ENCODE measurements at regions not wholly inside any gene's neighbourhood (a gene's known extent, or its start where the extent isn't known, plus 50 kb on each side); places are given as distances from the start of the nearest gene placed in this dataset.
"Not testable (repeated sequence)": the region's sequence is repeated elsewhere in the genome, so short reads cannot be mapped to it uniquely, and the experiment has no call there.

- no peak for ATAC-seq
These were observed 103.1 kb downstream of the DTWD1 start for GRCh38 chr15:49723981-49724380.

GRCh38 chr15:49731187-49732099, 110.6 kb downstream of the DTWD1 start:
- ATAC-seq (no peak), DNase-seq (no peak)
- Histone ChIP-seq H3K27ac (no peak overlapping the region), H3K36me3 (no peaks in the 10 kb centered on the region), H3K9me3 (peaks cover 0 to 20% (median 5%) of the 10 kb centered on the region in 12 donors), H3K4me1 (no peaks in the 10 kb centered on the region), H3K27me3 (no peaks in the 10 kb centered on the region), H3K4me3 (no peak overlapping the region)
- TF ChIP-seq POLR2A (IDR thresholded peaks at IDR 0.05) = no peak
- no peak for TF ChIP-seq CTCF (IDR thresholded peaks at IDR 0.05)
- intact Hi-C loops (cut with DNase I) = no loop called here
- WGBS, 4 donors = 83 to 98% (median 87%) methylated on average over 4 to 5 of the region's 5 CpGs

More at GRCh38 chr15:49723981-49724380, 103.1 kb downstream of the DTWD1 start:
- Histone ChIP-seq H3K9me3 (peaks cover 0 to 16% (median 6%) of the 10 kb centered on the region in 12 donors), H3K27ac (no peak overlapping the region), H3K27me3 (no peaks in the 10 kb centered on the region), H3K4me3 (no peak overlapping the region), H3K4me1 (peaks cover 0 to 18% (median 0%) of the 10 kb centered on the region in 12 donors), H3K36me3 (no peaks in the 10 kb centered on the region)
- TF ChIP-seq CTCF (IDR thresholded peaks at IDR 0.05) (no peak), POLR2A (IDR thresholded peaks at IDR 0.05) (no peak)
- intact Hi-C loops (cut with DNase I) = no loop called here
- no peak for DNase-seq
- whole genome bisulfite sequencing, 4 donors = 85 to 91% (median 87%) methylated on average over 2 of the region's 2 CpGs

DNA sequence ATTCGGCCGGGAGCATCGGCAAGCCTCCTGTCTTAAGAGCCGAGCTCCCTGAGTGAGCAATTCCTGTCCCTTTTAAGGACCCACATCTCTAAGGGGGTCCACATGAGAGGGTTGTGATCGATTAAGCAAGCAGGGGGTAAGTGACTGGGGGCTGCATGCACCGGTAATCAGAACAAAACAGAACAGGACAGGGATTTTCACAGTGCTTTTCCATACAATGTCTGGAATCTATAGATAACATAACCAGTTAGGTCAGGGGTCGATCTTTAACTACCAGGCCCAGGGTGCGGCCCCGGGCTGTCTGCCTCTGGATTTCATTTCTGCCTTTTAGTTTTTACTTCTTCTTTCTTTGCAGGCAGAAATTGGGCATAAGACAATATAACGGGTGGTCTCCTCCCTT, 111.3 kb downstream of the DTWD1 start:
- H3K27me3 ChIP-seq; H3K36me3 ChIP-seq; DNase-seq; H3K4me3 ChIP-seq; intact Hi-C loops (cut with DNase I); H3K4me1 ChIP-seq; H3K27ac ChIP-seq; ATAC-seq: not testable (repeated sequence)
- WGBS, 4 donors = 66 to 85% (median 75%) methylated on average over 10 of the region's 10 CpGs
- H3K9me3 ChIP-seq = peaks cover 0 to 13% (median under 1%) of the 10 kb centered on the region in 12 donors

DNA sequence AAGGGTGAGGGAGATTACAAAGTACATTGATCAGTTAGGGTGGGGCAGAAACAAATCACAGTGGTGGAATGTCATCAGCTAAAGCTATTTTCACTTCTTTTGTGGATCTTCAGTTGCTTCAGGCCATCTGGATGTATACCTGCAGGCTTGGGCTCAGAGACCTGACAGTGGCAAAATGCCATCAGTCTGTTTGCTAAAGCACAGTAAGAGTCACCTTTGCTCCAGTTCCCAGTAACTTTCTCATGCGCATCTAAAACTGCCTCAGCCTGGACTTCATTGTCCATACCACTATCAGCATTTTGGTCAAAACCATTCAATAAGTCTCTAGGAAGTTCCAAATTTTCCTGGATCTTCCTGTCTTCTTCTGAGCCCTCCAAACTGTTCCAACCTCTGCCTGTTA, 113.2 kb downstream of the DTWD1 start:
- ATAC-seq; intact Hi-C loops (cut with DNase I): not testable (repeated sequence)
- 88 to 96% (median 94%) methylated on average over 1 of the region's 1 CpG for WGBS, 4 donors

GRCh38 chr15:49734831-49735508, 114.1 kb downstream of the DTWD1 start:
- ATAC-seq (no peak), DNase-seq (no peak)
- TF ChIP-seq CTCF (IDR thresholded peaks at IDR 0.05) (no peak), POLR2A (IDR thresholded peaks at IDR 0.05) (no peak)
- Histone ChIP-seq H3K4me3 (no peak overlapping the region), H3K36me3 (no peaks in the 10 kb centered on the region), H3K4me1 (no peaks in the 10 kb centered on the region), H3K9me3 (peaks cover 0 to 9% (median 0%) of the 10 kb centered on the region in 12 donors), H3K27me3 (no peaks in the 10 kb centered on the region), H3K27ac (no peak overlapping the region)
- 83 to 90% (median 88%) methylated on average over 4 of the region's 4 CpGs for WGBS, 4 donors
- intact Hi-C loops (cut with DNase I) = no loop called here

More for the DNA sequence above, 113.2 kb downstream of the DTWD1 start:
- H3K4me3 ChIP-seq, H3K27ac ChIP-seq, H3K4me1 ChIP-seq, H3K27me3 ChIP-seq, H3K36me3 ChIP-seq, DNase-seq: not testable (repeated sequence)
- H3K9me3 ChIP-seq = peaks cover 0 to 12% (median 0%) of the 10 kb centered on the region in 12 donors

Measured in heart left ventricle (tissue), 16 donors.